ENCODE measurements at regions not wholly inside any gene's neighbourhood (a gene's known extent, or its start where the extent isn't known, plus 50 kb on each side); places are given as distances from the start of the nearest gene placed in this dataset.

DNA sequence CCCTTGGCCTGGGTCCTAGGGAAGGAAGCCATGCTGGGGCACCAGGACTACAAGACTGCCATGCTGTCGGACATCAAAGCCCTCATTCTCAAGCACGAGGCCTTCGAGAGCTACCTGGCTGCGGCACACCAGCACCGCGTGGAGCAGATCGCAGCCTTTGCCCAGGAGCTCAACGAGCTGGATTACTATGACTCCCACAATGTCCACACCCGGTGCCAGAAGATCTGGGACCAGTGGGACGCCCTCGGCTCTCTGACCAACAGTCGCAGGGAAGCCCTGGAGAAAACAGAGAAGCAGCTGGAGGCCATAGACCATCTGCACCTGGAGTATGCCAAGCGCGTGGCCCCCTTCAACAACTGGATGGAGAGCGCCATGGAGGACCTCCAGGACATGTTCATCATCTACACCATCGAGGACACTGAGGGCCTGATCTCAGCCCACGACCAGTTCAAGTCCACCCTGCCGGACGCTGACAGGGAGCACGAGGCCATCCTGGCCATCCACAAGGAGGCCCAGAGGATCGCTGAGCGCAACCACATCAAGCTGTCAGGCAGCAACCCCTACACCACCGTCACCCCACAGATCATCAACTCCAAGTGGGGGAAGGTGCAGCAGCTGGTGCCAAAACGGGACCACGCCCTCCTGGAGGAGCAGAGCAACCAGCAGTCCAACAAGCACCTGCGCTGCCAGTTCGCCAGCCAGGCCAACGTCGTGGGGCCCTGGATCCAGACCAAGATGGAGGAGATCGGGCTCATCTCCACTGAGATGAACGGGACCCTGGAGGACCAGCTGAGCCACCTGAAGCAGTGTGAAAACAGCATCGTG, 487.0 kb downstream of the TRAM1L1 start:
- no peaks in the 10 kb centered on the region for H3K36me3 ChIP-seq (ENCODE audit: control insufficient read depth, insufficient read depth, low read length)
- H3K27me3 ChIP-seq (ENCODE audit: control insufficient read depth, insufficient read depth, low read length), result no peaks in the 10 kb centered on the region
- no peak overlapping the region for H3K9ac ChIP-seq (ENCODE audit: low read depth, low read length)
- no peaks in the 10 kb centered on the region for H3K4me1 ChIP-seq (ENCODE audit: control insufficient read depth, insufficient read depth, low read length)
- no peak overlapping the region for H3K4me3 ChIP-seq (ENCODE audit: low read depth, low read length)
- H3K9me3 ChIP-seq (ENCODE audit: control insufficient read depth, insufficient read depth, low read length), result no peaks in the 10 kb centered on the region

DNA sequence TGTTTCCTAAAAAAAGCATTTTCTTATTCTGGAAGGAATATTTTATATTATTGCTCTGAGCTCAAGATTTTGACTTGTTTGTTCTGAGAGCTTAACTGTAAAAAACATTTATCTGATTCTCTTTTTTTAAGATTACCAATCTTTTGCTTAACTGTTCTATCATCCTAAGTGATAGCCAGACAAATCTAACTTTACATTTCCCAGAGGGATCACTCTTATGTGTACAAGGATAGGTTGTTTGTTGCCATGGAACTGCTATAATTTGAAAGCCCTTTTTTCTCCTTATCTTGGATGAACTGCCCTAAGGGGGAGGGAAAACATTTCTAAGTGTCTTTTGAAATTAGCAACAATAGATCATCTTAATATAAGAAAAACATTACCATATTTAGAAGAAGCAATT, 494.7 kb downstream of the TRAM1L1 start:
- Histone ChIP-seq H3K9ac (ENCODE audit: low read depth, low read length) (no peak overlapping the region), H3K4me3 (ENCODE audit: low read depth, low read length) (no peak overlapping the region), H3K27me3 (ENCODE audit: control insufficient read depth, insufficient read depth, low read length) (no peaks in the 10 kb centered on the region), H3K9me3 (ENCODE audit: control insufficient read depth, insufficient read depth, low read length) (no peaks in the 10 kb centered on the region), H3K4me1 (ENCODE audit: control insufficient read depth, insufficient read depth, low read length) (no peaks in the 10 kb centered on the region), H3K36me3 (ENCODE audit: control insufficient read depth, insufficient read depth, low read length) (no peaks in the 10 kb centered on the region)

DNA sequence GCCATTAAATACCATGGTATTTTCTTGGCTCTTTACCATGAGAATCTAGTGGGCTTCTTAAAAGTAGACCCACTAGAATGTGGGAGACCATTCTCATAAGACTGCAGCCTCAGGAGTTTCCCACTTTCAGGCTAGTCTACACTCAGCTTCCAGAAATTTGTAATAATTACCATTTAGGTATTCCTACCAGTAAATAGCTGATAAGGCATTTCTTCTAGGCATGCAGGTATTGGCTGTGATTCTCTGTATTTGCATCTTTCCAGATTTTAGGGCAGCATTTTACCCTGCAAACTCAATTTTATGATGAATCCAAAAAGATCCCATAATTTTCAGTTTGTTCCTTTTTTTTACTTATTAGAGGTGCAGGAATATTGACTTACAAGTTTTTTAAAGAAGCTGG, 496.6 kb downstream of the TRAM1L1 start:
- Histone ChIP-seq H3K36me3 (ENCODE audit: control insufficient read depth, insufficient read depth, low read length) (no peaks in the 10 kb centered on the region), H3K4me3 (ENCODE audit: low read depth, low read length) (no peak overlapping the region), H3K9me3 (ENCODE audit: control insufficient read depth, insufficient read depth, low read length) (no peaks in the 10 kb centered on the region), H3K27me3 (ENCODE audit: control insufficient read depth, insufficient read depth, low read length) (no peaks in the 10 kb centered on the region), H3K9ac (ENCODE audit: low read depth, low read length) (no peak overlapping the region), H3K4me1 (ENCODE audit: control insufficient read depth, insufficient read depth, low read length) (no peaks in the 10 kb centered on the region)

DNA sequence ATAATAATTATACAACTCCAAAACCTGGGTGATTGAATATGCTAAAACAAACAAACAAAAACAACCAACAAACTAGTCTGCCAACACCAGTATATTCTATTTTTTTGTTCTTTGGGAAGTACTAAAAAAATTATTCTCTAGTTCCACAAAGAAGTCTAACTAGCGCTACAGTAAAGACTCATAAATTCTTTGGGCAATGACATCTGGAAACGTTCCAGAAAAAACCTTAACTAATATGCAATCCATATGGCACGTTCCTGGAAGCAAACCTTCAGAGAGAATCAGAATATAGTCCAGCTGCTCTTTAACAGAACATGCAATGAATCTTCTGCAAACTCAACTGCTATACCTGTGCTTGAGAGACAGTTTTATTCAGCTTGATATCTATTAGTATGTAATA, 500.1 kb downstream of the TRAM1L1 start:
- Histone ChIP-seq H3K9ac (ENCODE audit: low read depth, low read length) (no peak overlapping the region), H3K36me3 (ENCODE audit: control insufficient read depth, insufficient read depth, low read length) (no peaks in the 10 kb centered on the region), H3K9me3 (ENCODE audit: control insufficient read depth, insufficient read depth, low read length) (no peaks in the 10 kb centered on the region), H3K4me1 (ENCODE audit: control insufficient read depth, insufficient read depth, low read length) (no peaks in the 10 kb centered on the region), H3K4me3 (ENCODE audit: low read depth, low read length) (no peak overlapping the region), H3K27me3 (ENCODE audit: control insufficient read depth, insufficient read depth, low read length) (no peaks in the 10 kb centered on the region)

DNA sequence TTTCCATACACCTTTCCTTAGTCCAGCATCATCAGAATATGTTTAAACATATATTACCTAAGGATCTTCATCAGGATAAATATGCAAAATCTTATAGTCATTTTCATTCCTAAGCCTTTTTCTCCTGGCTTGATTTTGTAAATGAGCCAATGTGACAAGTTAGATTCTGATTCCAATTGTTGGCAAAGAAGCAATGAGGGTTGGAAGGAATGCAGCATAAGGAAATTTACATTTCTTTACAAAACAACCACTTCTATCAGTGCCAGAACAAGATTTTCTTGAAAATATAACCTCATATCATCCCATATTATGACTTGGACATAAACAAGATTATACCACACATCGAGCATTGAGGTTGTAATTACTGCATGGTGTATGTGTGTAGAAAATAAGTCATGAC, 508.1 kb downstream of the TRAM1L1 start:
- no peak overlapping the region for H3K9ac ChIP-seq (ENCODE audit: low read depth, low read length)

DNA sequence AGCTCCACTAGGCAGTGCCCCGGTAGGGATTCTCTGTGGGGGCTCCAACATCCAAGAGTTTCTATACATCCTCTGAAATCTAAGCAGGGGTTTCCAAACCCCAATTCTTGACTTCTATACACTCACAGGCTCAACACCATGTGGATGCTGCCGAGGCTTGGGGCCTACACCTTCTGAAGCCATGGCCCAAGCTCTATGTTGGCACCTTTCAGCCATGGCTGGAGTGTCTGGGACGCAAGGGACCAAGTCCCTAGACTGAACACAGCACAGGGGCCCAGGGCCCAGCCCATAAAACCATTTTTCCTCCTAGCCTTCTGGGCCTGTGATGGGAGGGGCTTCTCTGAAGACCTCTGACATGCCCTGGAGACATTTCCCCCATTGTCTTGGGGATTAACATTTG, 511.8 kb downstream of the TRAM1L1 start:
- Histone ChIP-seq H3K36me3 (ENCODE audit: control insufficient read depth, insufficient read depth, low read length) (no peaks in the 10 kb centered on the region), H3K9ac (ENCODE audit: low read depth, low read length) (no peak overlapping the region), H3K27me3 (ENCODE audit: control insufficient read depth, insufficient read depth, low read length) (no peaks in the 10 kb centered on the region), H3K4me3 (ENCODE audit: low read depth, low read length) (no peak overlapping the region), H3K9me3 (ENCODE audit: control insufficient read depth, insufficient read depth, low read length) (no peaks in the 10 kb centered on the region), H3K4me1 (ENCODE audit: control insufficient read depth, insufficient read depth, low read length) (no peaks in the 10 kb centered on the region)

More for the DNA sequence above, 508.1 kb downstream of the TRAM1L1 start:
- no peaks in the 10 kb centered on the region for H3K4me1 ChIP-seq (ENCODE audit: control insufficient read depth, insufficient read depth, low read length)
- no peaks in the 10 kb centered on the region for H3K36me3 ChIP-seq (ENCODE audit: control insufficient read depth, insufficient read depth, low read length)
- H3K27me3 ChIP-seq (ENCODE audit: control insufficient read depth, insufficient read depth, low read length), result no peaks in the 10 kb centered on the region
- H3K4me3 ChIP-seq (ENCODE audit: low read depth, low read length), result no peak overlapping the region
- no peaks in the 10 kb centered on the region for H3K9me3 ChIP-seq (ENCODE audit: control insufficient read depth, insufficient read depth, low read length)

DNA sequence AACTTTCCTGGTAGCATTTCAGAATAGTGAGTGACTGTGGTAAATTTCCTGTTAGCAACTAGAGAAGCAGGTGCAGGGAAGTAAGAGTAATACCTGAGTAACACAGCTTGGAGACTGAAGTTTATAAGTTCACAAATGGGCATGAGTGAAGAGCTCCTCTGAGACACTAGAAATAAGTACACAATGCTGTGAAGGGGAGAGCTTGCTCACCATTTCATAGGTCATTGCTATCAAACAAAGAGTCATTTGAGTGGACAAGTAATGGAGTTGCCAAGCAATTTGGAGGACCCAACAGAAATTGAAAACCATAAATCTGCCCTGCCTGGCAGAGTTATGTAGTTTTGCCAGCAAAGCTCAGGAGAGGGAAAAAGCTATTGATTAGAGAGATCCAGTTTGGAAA, 523.6 kb downstream of the TRAM1L1 start:
- Histone ChIP-seq H3K36me3 (ENCODE audit: control insufficient read depth, insufficient read depth, low read length) (no peaks in the 10 kb centered on the region), H3K4me1 (ENCODE audit: control insufficient read depth, insufficient read depth, low read length) (no peaks in the 10 kb centered on the region), H3K4me3 (ENCODE audit: low read depth, low read length) (no peak overlapping the region), H3K27me3 (ENCODE audit: control insufficient read depth, insufficient read depth, low read length) (no peaks in the 10 kb centered on the region), H3K9ac (ENCODE audit: low read depth, low read length) (no peak overlapping the region), H3K9me3 (ENCODE audit: control insufficient read depth, insufficient read depth, low read length) (no peaks in the 10 kb centered on the region)

DNA sequence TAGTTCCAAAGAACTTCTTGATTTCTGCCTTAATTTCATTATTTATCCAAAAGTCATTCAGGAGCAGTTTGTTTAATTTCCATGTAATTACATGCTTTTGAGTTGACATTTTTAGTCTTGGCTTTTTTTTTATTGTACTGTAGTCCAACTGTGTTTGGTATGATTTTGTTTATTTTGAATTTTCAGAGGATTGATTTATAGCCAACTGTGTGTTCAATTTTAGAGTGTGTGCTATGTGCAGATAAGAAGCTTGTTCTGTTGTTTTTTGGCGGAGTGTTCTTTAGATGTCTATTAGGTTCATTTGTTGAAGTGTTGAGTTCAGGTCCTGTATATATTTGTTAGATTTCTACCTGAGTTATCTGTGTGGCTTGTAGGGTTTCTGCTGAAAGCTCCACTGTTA, 533.6 kb downstream of the TRAM1L1 start:
- Histone ChIP-seq H3K27me3 (ENCODE audit: control insufficient read depth, insufficient read depth, low read length) (no peaks in the 10 kb centered on the region), H3K4me1 (ENCODE audit: control insufficient read depth, insufficient read depth, low read length) (no peaks in the 10 kb centered on the region), H3K4me3 (ENCODE audit: low read depth, low read length) (no peak overlapping the region), H3K9ac (ENCODE audit: low read depth, low read length) (no peak overlapping the region), H3K9me3 (ENCODE audit: control insufficient read depth, insufficient read depth, low read length) (no peaks in the 10 kb centered on the region), H3K36me3 (ENCODE audit: control insufficient read depth, insufficient read depth, low read length) (no peaks in the 10 kb centered on the region)

DNA sequence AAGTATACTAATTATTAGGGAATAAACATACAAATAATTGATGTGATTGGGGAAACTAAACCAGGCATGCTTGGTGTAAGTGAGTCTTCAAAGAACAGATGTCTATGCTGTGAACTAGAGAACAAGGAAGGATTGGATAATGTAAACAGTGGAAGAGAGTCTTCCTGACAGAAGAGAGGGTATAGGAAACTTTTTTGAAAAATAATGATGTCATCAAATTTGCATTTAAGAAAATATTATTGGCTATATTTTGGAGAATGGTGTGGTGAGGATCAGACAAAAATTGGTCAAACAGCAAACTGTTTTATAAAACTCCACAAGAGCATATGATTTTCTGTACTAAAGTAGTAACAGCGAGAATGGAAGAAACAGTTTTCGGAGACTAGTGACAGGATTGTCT, 537.7 kb downstream of the TRAM1L1 start:
- H3K36me3 ChIP-seq (ENCODE audit: control insufficient read depth, insufficient read depth, low read length), result no peaks in the 10 kb centered on the region
- H3K4me1 ChIP-seq (ENCODE audit: control insufficient read depth, insufficient read depth, low read length), result no peaks in the 10 kb centered on the region
- no peaks in the 10 kb centered on the region for H3K9me3 ChIP-seq (ENCODE audit: control insufficient read depth, insufficient read depth, low read length)
- no peak overlapping the region for H3K4me3 ChIP-seq (ENCODE audit: low read depth, low read length)
- H3K27me3 ChIP-seq (ENCODE audit: control insufficient read depth, insufficient read depth, low read length), result no peaks in the 10 kb centered on the region
- no peak overlapping the region for H3K9ac ChIP-seq (ENCODE audit: low read depth, low read length)

DNA sequence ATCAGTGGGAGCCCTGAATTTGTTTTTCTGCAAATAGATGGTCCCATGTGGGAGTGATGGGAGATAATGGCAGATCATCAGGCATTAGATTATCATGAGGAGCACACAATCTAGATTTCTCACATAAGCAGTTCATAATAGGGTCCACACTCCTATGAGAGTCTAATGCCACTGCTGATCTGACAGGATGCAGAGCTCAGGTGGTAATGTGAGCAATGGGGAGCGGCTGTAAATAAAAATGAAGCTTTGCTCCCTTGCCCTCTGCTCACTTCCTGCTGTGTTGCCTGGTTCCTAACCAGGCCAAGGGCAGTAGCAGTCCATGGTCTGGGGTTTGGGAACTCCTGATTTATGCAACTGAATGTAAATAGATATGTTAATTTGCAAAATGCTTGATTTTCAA, 538.6 kb downstream of the TRAM1L1 start:
- H3K9ac ChIP-seq (ENCODE audit: low read depth, low read length), result no peak overlapping the region
- no peaks in the 10 kb centered on the region for H3K9me3 ChIP-seq (ENCODE audit: control insufficient read depth, insufficient read depth, low read length)
- no peak overlapping the region for H3K4me3 ChIP-seq (ENCODE audit: low read depth, low read length)
- H3K4me1 ChIP-seq (ENCODE audit: control insufficient read depth, insufficient read depth, low read length), result no peaks in the 10 kb centered on the region
- no peaks in the 10 kb centered on the region for H3K27me3 ChIP-seq (ENCODE audit: control insufficient read depth, insufficient read depth, low read length)
- no peaks in the 10 kb centered on the region for H3K36me3 ChIP-seq (ENCODE audit: control insufficient read depth, insufficient read depth, low read length)

DNA sequence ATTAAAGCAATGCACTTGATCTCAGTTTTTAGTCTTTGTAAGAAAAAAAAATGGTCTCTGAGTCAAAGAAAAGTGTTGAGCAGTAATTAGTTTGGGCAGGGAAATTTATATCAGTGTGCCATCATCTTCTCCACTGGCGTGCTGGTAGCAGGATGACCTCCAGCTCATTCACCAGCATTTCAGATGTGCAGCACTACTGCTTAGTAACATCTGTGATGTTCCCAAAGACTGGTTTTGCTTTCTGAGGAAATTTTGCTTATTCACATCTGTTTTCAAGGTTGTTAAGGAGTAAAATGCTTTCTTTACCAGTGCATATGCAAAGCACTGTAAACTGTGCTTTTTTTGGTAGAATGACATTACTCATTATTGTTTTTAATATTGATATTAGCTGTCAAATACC, 540.4 kb downstream of the TRAM1L1 start:
- no peaks in the 10 kb centered on the region for H3K9me3 ChIP-seq (ENCODE audit: control insufficient read depth, insufficient read depth, low read length)
- H3K4me3 ChIP-seq (ENCODE audit: low read depth, low read length), result no peak overlapping the region
- H3K36me3 ChIP-seq (ENCODE audit: control insufficient read depth, insufficient read depth, low read length), result no peaks in the 10 kb centered on the region
- no peaks in the 10 kb centered on the region for H3K27me3 ChIP-seq (ENCODE audit: control insufficient read depth, insufficient read depth, low read length)
- H3K4me1 ChIP-seq (ENCODE audit: control insufficient read depth, insufficient read depth, low read length), result no peaks in the 10 kb centered on the region
- no peak overlapping the region for H3K9ac ChIP-seq (ENCODE audit: low read depth, low read length)

DNA sequence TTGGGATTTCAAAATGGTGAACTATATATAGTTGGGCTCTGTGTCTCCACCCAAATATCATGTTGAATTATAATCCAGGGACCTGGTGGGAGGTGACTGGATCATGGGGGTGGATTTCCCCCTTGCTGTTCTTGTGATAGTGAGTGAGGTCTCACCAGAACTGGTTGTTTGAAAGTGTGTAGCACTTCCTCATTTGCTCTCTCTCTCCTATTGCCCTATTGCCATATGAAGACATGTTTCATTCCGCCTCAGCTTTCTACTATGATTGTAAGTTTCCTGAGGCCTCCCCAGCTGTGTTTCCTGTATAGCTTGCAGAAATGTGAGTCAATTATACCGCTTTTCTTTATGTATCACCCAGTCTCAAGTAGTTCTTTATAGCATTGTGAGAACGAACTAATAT, 545.6 kb downstream of the TRAM1L1 start:
- Histone ChIP-seq H3K9ac (ENCODE audit: low read depth, low read length) (no peak overlapping the region), H3K4me1 (ENCODE audit: control insufficient read depth, insufficient read depth, low read length) (no peaks in the 10 kb centered on the region), H3K9me3 (ENCODE audit: control insufficient read depth, insufficient read depth, low read length) (no peaks in the 10 kb centered on the region), H3K36me3 (ENCODE audit: control insufficient read depth, insufficient read depth, low read length) (no peaks in the 10 kb centered on the region), H3K27me3 (ENCODE audit: control insufficient read depth, insufficient read depth, low read length) (no peaks in the 10 kb centered on the region), H3K4me3 (ENCODE audit: low read depth, low read length) (no peak overlapping the region)

All from iPS-15b (cell line).